SIG-M5 treated with dmso at 0.1 percent for 504 hours (cell line): ENCODE measurements at regions not wholly inside any gene's neighbourhood (a gene's known extent, or its start where the extent isn't known, plus 50 kb on each side); places are given as distances from the start of the nearest gene placed in this dataset.
"Not testable (repeated sequence)": the region's sequence is repeated elsewhere in the genome, so short reads cannot be mapped to it uniquely, and the experiment has no call there.

Source experiments
- DNase-seq: peaks from one replicate; lab custom pipeline; 2025; ENCODE audit not compliant: unreplicated experiment; lab: John Stamatoyannopoulos, UW

GRCh38 chr2:109718139-109718538, 76.0 kb upstream of the RGPD5 start:
- DNase-seq: no peak

GRCh38 chr2:109719871-109720270, 74.2 kb upstream of the RGPD5 start:
- DNase-seq: no peak

GRCh38 chr2:109720380-109721106, 73.6 kb upstream of the RGPD5 start:
- no peak for DNase-seq

GRCh38 chr2:109721135-109721534, 73.0 kb upstream of the RGPD5 start:
- DNase-seq: no peak

GRCh38 chr2:109721626-109722025, 72.5 kb upstream of the RGPD5 start:
- no peak for DNase-seq

GRCh38 chr2:109722026-109722425, 72.1 kb upstream of the RGPD5 start:
- DNase-seq: no peak

GRCh38 chr2:109722640-109723039, 71.5 kb upstream of the RGPD5 start:
- DNase-seq: not testable (repeated sequence)

GRCh38 chr2:109723153-109723552, 71.0 kb upstream of the RGPD5 start:
- not testable (repeated sequence) for DNase-seq

GRCh38 chr2:109724533-109725460, 69.3 kb upstream of the RGPD5 start:
- DNase-seq: no peak

- DNase-seq: no peak
Observed at GRCh38 chr2:109726379-109727270, 67.5 kb upstream of the RGPD5 start.

- DNase-seq: no peak
Observed at GRCh38 chr2:109727929-109728447, 66.1 kb upstream of the RGPD5 start.

GRCh38 chr2:109733746-109734145, 60.4 kb upstream of the RGPD5 start:
- DNase-seq: not testable (repeated sequence)

GRCh38 chr2:109736177-109736827, 57.8 kb upstream of the RGPD5 start:
- peak; percentile 7 for DNase-seq
